HG02610 (cell line): ENCODE measurements at regions not wholly inside any gene's neighbourhood (a gene's known extent, or its start where the extent isn't known, plus 50 kb on each side); places are given as distances from the start of the nearest gene placed in this dataset.
"Not testable (repeated sequence)": the region's sequence is repeated elsewhere in the genome, so short reads cannot be mapped to it uniquely, and the experiment has no call there.

Source experiments
- ATAC-seq: cut with Tn5 transposase; IDR thresholded peaks from one replicate; pipeline ENCODE4 v1.9.1; 2021; ENCODE audit warnings: mild to moderate bottlenecking, moderate library complexity; ENCODE audit not compliant: unreplicated experiment

DNA sequence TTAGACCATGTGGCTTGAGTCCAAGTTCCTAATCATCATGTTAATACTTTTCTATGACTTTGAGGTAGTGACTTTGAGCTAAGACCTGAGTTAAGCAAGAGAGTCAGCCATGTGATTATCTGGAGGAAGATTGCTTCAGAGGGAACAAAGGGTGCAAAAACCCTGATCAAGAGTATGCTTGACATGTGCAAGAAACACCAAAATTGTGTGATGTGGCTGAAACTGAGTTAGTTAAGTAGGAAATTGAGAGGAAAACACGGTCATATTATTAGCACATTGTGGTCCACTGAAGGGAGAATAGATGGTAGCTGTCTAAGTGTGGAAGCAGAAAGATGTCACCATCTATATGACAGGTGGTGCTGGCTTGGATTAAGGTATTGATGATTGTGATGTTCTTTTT, 130.4 kb upstream of the MON1B start:
- ATAC-seq = no peak

DNA sequence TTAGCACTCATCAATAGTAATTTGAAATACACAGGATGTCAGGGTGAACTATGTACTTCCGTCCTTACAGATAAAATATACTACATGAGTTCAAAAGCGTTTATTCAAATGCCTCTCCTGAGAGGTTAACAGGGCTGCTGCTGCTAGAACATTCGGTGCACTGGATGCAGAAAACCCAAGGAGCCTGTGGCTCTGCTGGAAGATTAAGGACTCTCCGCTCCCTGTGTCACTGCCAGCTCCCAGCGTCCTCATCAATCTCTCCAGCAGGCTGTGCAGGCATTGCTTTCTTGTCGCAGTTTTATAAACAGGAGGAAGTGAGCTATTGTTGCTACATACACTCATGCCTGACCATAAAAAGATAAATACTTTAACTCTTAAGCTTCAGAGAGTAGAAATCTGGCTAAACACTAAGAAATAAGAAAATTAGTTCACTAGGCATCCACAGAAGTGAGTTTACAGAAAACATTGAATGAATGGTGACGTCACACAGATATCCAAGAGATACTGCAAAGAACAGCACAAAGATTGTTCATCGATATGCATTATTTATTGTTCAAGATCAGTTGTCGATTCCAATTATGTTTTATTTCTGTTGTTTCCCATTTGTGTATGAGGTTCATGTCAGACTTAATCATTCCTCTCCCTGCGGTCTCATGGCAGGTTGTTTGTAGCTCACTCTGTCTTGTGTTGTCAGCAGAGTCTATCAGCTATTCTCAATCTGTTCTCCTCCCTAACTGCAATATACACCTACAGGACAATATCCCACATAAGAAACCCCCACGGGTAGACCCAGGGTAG, 127.9 kb upstream of the MON1B start:
- no peak for ATAC-seq

DNA sequence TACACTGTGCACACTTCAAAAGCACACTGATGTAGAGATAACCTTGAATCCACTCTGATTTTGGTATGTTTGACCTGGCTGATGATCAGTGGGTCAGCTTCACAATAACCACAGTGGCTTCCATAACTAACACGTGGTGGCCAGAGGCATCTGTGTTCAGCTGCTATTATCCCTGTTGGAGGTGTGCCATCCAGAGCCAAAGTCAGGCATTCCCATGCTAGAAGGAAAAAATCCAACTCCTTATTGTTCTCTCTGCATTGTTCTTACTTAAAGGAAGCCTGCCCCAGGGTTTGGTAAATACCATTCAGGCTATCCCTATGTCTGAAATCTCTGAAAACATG, 127.3 kb upstream of the MON1B start:
- no peak for ATAC-seq

DNA sequence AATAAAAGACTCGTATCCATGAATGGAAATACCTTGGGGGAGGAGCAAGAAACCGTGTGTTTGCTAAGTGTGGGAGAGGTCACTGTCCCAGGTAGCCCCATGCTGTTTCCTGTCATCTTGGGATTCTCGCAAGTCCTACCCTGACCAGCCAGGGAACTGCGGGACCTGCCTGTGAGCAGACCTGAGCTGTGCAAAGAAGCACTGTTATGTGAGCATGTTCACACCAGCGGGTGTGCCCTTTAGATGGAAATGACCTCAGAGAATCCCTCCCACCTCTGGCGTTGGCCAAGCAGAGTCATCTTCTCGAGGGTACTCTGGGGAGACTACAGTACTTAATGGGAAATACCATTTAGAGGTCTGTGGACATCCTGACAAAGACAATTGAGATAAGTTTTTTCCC, 127.0 kb upstream of the MON1B start:
- no peak for ATAC-seq

DNA sequence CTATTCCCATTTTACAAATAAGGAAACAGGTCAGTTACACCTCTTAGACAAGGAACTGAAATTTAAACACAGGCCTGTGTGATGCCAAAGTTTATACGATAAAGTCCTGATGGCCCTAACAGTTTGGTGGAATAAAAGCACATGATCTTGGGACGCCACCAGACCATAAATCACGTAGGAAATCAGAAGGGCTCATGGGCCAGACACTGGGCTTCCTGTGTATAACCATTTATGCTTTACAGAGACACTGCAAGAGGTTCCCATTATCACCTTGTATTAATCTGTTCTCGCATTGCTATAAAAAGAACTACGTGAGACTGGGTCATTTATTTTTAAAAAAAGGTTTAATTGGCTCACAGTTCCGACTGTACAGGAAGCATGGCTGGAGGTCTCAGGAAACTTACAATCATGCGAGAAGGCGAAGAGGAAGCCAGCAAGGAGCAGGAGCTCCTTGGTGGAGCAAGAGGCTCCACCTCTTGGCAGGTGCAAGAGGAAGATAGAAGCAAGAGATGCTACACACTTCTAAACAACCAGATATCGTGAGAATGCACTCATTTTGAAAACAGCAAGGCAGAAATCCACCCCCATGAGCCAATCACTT, 124.0 kb upstream of the MON1B start:
- ATAC-seq = no peak

DNA sequence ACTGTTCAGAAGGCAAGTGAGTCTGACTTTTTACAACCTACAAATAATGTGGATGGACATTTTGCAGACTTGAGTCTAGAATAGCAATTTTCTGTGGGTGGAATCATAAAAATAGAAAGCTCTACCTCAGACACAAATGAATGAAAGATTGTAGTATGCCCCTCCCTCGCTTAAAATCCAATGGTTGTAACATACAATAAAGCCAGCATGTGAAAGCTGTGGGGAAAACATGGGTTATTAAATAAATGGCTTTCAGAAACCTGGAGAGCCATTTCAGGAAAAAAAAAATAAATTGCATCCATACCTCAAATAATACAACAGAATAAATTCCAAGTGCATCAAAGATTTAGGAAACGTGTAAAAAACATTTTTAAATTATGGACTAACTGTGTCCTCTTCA, 123.1 kb upstream of the MON1B start:
- ATAC-seq = no peak

DNA sequence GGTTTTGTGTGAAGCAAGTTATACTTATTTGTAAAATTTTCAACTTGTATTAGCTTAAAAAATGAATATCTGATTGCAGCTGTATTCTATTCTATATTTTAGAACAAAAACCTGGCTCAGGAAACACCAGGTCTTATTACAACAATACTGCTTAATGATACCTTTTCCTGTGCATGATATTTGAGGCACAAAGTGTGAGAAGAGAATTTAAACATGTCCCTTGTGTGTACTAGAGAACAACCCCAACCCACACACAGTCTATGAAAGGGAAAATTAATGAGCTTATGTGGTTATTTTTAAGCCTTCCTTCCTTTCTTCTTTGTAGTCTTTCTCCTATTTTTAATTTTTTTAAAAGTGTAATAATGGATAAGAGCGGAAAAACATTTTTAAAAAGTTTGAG, 122.6 kb upstream of the MON1B start:
- no peak for ATAC-seq

DNA sequence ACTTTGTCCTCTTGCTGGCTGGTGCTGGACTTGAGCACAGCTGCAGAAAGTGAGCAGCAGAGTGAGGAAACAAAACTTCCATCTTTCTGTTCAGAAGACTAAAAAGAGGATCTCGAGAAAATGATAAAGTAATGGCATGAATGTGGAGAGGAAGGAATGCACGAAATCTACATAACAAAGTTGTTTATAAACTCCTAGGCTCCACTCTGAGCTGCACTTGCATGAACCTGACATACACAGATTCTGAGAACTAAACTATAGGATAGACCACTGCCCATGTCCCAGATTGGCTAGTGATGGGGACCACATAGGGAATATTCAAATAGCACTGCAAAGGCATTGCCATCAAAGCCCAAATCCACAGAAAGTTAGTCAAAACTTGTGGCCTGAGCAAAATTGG, 121.1 kb upstream of the MON1B start:
- ATAC-seq = no peak

DNA sequence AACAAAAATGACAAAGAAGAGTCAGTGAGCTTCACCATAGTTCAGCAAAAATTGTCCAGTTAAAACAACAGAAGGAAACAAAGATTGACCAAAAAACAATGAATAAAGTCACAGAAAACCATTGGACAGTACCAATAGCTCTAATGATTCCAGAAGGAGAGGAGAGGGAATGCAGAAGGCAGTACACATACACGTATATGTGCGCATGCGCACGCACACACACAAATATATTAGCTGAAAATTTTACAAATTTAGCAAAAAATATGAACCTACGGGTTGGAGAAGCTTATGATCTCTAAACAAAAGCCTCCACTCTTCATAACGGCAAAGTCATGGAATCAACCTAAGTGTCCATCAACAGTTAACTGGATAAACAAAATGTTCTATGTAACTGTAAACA, 120.3 kb upstream of the MON1B start:
- ATAC-seq = no peak

DNA sequence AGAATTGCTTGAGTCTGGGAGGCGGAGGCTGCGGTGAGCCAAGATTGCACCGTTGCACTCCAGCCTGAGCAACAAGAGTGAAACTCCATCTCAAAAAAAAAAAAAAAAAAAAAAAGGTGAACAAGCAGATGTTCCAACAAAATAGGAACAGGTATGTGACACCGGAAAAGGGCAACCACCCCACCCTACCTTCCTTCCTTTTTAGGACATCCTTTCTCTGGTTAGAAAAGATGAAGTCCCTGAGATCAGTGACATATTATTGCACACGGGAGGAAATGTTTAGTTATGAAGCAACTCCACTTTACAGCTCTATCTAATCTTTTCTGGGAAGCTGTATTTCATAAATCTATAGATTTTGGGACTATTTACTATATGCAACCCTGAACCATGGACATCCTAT, 114.2 kb upstream of the MON1B start:
- ATAC-seq = no peak

DNA sequence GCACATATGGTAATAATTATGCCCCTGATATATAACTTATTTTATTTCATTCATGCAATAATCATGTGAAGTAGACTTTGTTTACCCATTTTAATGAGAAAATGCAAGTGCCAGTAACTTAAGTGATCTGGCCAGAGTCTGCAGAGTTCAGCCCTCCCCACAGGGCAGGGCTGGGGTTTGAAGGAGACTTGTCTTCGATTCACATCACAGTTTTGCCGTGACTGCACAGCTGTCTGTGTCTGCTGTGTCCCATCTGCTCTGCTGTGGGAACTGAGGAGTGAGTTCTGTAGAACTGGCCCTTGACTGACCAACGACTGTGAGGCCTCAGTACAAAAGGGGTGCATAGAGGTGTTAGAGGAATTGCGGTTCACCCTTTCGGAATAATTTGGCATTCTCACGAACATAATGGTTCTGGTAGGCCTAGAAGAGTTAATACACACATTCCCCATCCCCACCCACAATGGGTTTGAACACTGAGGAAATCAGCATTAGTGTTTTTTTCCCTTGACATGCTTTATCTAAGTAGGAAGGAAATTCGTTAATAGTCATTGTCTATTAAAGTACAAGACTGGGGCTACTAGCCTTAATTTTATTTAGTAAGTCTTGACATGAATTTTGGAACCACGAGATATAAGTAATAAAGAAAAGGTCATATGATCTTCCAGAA, 113.6 kb upstream of the MON1B start:
- ATAC-seq = no peak

DNA sequence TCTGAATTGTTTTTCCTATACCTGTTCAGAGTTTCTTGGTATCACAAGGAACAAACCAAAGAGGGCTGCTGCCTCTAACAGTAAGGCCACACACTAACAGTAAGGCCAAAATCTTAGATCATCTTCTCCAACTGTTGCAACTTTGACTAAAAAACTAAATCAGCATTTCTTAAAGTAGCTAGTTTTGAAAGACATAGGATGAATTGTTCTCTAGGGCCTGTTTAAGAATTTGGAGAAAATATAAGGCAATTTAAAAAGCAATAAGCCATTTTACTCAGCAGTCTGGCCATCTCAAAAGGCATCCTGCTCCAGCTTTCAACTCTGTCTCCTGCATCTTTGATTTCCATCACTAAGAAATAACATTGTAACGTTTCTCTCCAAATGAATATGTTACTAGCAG, 105.0 kb upstream of the MON1B start:
- no peak for ATAC-seq

DNA sequence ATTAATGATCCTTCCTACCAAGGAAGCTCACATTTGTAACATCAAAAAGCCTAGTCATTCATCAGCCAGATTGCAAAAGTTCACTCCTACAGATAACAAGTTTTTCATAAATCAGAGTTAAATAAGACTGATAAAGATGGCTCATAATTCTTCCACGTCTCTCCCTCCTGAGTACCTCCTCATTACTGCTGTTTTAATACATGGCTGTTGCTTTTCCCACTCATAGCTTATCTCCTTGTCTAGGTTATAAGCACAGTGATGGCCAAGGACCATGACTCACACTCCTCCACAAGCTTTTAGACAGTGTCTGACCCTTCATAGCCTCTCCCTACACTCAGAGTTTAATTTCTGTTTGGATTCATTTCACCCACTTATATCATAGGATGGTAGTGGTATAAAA, 100.9 kb upstream of the MON1B start:
- no peak for ATAC-seq

DNA sequence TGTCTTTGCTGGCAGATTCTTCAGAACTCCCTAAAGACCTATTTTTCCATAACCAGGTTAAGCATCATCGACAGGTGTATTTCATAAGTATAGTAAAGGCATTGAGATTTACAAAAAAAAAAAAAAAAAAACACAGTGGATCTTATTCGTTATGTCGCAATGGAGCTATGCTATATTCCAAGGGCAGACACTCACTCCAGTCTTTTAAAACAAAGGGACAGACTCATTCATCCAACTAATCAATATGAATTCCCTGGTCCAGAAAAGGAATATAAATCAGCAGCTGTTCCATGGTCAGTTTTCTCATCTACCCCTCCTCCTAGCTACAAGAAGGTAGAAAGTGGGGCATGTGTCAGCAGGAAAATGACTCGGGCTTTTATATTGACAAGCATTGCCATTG, 97.7 kb upstream of the MON1B start:
- ATAC-seq = no peak

DNA sequence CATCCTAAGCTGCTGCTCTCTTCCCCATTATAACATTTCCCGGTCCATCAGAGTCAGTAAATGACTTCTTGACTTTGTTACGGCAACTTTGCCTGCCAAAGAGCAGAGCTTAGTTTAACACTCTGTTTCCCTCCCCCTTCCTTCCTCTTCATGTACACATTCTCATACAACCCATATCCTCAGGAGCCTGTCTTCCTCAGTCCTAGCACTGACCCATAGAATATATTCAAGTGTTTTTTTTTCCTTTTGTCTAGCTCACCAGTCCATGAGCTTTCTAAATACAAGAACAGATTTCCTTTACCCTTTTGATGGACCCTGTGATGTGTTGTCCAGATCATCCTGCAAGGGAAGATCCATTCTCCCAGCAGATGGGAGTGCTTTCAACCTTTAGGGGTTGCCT, 97.0 kb upstream of the MON1B start:
- no peak for ATAC-seq

DNA sequence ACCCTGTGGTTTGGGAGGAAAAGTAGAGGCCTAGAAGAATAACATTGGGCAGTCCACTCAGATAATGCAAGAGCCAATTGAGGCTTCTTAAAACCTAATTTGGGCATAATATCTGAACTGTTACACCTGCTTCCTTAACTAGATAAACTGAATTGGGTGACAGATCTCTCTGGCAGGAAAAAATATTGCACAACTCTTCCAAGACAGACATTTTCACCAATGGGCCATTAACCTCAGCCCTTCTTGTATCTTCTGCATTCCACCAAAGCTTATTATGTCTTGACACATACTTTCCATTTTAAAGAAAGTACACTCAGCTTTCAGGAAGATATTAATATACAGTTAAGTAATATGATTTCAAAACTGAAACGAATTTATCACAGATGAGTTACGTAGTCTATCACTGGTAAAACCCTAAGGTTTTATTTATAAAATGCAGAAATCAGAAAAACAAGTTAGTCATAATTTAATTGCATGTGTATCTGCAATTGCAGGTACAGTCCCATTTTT, 79.9 kb upstream of the MON1B start:
- no peak for ATAC-seq

DNA sequence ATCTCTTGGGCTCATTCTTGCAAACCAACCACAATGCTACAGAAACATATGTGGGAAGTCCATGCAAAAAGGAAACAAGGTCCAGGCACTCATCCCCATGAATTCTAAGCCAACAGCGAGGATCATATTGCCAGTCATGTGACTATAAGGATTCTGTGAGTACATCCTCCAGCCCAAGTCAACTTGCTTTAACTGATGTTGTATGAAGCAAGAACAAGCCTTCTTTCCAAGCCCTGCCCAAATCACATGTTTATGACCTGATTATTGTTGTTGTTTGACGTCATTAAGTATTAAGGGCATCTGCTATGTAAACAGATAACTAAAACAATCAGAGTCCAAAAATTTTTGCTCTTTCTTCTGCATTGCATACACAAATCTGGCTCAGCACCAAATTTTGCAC, 78.2 kb upstream of the MON1B start:
- no peak for ATAC-seq

DNA sequence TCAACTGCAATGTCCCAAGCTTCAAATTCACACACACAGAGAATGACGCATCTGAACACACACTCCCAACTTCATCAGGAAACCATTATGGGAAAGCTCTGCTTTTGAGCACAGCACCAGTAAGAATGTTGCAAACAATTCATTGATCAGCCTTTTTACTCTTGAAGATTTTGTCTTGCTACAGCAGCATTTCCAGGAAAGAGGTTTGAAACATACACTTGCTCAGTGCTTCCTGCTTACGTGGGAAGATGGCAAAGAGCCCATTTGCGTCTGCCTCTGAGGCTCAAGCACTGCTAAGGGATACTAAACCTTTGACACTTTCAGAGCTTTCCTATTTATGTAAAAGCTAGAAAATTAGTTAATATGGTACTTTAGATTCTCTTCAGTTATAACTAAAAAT, 77.2 kb upstream of the MON1B start:
- no peak for ATAC-seq

DNA sequence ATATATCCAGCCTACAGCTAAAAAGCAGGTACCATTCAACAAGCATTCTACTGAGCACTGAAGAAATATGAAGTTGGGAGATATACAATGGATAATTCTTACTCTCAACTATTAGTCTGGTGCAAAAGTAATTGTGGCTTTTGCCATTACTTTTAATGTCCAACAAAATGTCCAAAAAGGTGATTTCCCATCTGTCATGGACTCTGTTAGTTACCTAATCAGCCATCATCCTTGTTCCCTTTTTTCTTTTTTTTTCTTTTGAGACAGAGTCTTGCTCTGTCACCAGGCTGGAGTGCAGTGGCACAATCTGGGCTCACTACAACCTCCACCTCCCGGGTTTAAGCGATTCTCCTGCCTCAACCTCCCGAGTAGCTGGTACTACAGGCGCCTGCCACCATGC, 76.6 kb upstream of the MON1B start:
- not testable (repeated sequence) for ATAC-seq

DNA sequence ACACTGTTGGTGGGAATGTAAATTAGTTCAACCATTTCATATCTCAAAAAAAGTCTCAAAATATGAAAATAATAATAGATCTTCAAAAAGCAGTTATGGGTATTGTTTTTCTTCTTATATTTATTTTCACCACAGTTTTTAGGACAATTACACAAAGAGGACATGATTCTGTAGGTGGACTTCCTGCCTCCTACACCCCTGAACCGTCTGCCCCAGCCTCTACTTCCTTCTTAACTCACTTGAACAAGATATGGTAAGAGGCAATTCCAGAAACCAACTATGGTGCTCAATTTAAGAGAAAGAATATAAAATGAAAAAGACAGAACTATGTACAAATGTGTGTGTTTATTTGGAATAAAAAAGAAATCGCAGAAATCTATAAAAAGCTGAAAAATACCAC, 74.1 kb upstream of the MON1B start:
- no peak for ATAC-seq

DNA sequence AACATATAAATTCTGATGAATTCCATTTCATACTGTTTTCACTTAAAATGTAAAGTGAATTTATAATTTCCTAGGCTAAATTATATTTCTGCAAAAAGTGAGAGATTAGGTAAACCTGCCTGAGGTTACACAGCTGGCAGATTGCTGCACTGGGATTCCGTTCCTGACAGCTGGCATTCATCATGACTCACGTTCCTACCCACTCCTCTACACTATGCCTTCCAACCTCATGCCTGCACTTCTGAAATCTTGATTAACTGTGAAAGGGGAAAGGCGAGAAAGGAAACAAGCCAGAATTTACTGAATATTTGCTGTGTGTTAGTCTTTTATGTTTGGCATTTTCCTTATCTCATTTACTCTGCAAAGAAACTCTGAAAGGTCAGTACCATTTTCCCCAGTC, 73.3 kb upstream of the MON1B start:
- ATAC-seq = no peak

DNA sequence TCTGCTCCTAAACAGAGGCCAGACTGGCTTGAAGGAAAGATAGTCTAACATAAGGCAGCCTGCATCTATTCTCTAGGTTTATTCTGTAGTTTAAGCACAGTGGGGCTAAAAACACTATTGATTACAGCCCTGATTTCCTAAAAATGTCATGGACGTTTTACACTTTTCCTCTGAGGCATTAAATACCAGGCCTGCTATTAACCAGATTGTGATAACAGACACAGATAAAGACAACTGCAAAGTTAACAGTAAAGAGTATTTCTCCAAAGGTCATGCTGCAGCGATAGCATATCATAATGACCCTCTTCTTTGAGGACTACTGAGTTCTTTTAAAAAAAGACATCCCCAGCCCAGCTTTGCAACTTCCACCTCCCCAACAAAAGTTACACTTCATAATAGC, 59.6 kb upstream of the MON1B start:
- no peak for ATAC-seq
